Kidney (tissue), 13 donors: ENCODE measurements at regions not wholly inside any gene's neighbourhood (a gene's known extent, or its start where the extent isn't known, plus 50 kb on each side); places are given as distances from the start of the nearest gene placed in this dataset.

ENCODE experiments used
- DNase-seq, 5 donors: peaks; one replicate each; pipeline ENCODE4 v3.0.0-alpha.2; 2013 to 2020
- FAIRE-seq: peaks from 2 replicates; lab custom pipeline; 2012; peaks lifted over from hg19 to GRCh38; lab: Jason Lieb, UNC
- H3K27ac ChIP-seq, 2 donors: one replicate each; pipeline ENCODE4 v1.7.0; 2013; ENCODE audit warnings: low read depth in 2 of 2, low read length in 2 of 2, inconsistent platforms in 1 of 2
- H3K27me3 ChIP-seq: one replicate; pipeline ENCODE4 v1.7.1; 2013; ENCODE audit warnings: low read length, inconsistent platforms; ENCODE audit not compliant: control insufficient read depth, insufficient read depth
- H3K36me3 ChIP-seq, 3 donors: one replicate each; pipeline versions ENCODE4 v1.7.0 to v1.7.1; 2013; ENCODE audit warnings: low read length in 3 of 3, control low read depth in 1 of 3, inconsistent platforms in 1 of 3; ENCODE audit not compliant: insufficient read depth in 3 of 3, control insufficient read depth in 2 of 3
- H3K4me1 ChIP-seq, 3 donors: one replicate each; pipeline versions ENCODE4 v1.7.0 to v1.7.1; 2013; ENCODE audit warnings: low read length in 3 of 3, inconsistent platforms in 1 of 3, low read depth in 1 of 3; ENCODE audit not compliant: control insufficient read depth in 2 of 3, insufficient read depth in 2 of 3
- H3K4me3 ChIP-seq, 3 donors: one replicate each; pipeline versions ENCODE4 v1.7.0 to v1.8.1; 2013; ENCODE audit warnings: low read length in 3 of 3, control low read depth in 1 of 3, inconsistent platforms in 1 of 3
- H3K9ac ChIP-seq, 3 donors: one replicate each; pipeline versions ENCODE4 v1.7.0 to v1.7.1; 2013; ENCODE audit warnings: low read length in 3 of 3, control low read depth in 1 of 3, inconsistent platforms in 1 of 3
- H3K9me3 ChIP-seq, 3 donors: one replicate each; pipeline versions ENCODE4 v1.7.0 to v1.7.1; 2013; ENCODE audit warnings: low read length in 3 of 3, control low read depth in 1 of 3, inconsistent platforms in 1 of 3; ENCODE audit not compliant: control insufficient read depth in 2 of 3, insufficient read depth in 1 of 3
- intact Hi-C: fragments of 100-400 bp; cut with DNase I; formaldehyde crosslinking; loops from one replicate; pipeline ENCODE4 v1.11.1; 2022
- TF ChIP-seq, protein P1 (sequence below): IDR thresholded peaks from 3 replicates; pipeline ENCODE4 v1.5.1; 2012; ENCODE audit warnings: mild to moderate bottlenecking, moderate library complexity, borderline replicate concordance; ENCODE audit not compliant: insufficient read depth; ENCODE audit errors: extremely low read depth
- donor health status: control.
- donor health status: control.
- donor health status: control.
- donor health status: control.
- donor health status: control.
- donor health status: DM: yes; HTN: yes; CAD: no.
- donor health status: Normal renal cell carcinoma (clear cell type).

DNA sequence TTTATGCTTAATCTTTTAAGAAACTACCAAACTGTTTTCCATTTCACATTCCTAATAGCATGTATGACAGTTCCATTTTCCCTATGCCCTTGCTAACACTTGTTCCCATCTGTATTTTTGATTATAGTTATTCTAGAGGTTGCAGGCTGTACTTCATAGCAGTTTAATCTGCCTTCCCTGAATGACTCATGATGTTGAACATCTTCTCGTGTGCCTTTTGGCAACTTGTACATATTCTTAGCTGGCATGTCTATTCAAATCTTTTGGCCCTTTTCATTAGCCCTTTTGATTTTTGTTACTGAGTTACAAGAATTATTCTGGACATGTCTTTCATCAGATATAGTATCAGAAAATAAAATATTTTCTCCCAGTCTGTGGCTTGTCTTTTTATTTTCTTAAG is 320.3 kb downstream of the DIRAS2 start:
- intact Hi-C loops, result no loop called here
- DNase-seq (no peak), FAIRE-seq (no peak)
- Histone ChIP-seq H3K36me3 (no peaks in the 10 kb centered on the region), H3K9ac (no peak overlapping the region), H3K4me1 (no peaks in the 10 kb centered on the region), H3K9me3 (no peaks in the 10 kb centered on the region), H3K4me3 (no peak overlapping the region), H3K27me3 (no peaks in the 10 kb centered on the region), H3K27ac (no peak overlapping the region)
- TF ChIP-seq, protein P1, sequence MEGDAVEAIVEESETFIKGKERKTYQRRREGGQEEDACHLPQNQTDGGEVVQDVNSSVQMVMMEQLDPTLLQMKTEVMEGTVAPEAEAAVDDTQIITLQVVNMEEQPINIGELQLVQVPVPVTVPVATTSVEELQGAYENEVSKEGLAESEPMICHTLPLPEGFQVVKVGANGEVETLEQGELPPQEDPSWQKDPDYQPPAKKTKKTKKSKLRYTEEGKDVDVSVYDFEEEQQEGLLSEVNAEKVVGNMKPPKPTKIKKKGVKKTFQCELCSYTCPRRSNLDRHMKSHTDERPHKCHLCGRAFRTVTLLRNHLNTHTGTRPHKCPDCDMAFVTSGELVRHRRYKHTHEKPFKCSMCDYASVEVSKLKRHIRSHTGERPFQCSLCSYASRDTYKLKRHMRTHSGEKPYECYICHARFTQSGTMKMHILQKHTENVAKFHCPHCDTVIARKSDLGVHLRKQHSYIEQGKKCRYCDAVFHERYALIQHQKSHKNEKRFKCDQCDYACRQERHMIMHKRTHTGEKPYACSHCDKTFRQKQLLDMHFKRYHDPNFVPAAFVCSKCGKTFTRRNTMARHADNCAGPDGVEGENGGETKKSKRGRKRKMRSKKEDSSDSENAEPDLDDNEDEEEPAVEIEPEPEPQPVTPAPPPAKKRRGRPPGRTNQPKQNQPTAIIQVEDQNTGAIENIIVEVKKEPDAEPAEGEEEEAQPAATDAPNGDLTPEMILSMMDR, result no peak

DNA sequence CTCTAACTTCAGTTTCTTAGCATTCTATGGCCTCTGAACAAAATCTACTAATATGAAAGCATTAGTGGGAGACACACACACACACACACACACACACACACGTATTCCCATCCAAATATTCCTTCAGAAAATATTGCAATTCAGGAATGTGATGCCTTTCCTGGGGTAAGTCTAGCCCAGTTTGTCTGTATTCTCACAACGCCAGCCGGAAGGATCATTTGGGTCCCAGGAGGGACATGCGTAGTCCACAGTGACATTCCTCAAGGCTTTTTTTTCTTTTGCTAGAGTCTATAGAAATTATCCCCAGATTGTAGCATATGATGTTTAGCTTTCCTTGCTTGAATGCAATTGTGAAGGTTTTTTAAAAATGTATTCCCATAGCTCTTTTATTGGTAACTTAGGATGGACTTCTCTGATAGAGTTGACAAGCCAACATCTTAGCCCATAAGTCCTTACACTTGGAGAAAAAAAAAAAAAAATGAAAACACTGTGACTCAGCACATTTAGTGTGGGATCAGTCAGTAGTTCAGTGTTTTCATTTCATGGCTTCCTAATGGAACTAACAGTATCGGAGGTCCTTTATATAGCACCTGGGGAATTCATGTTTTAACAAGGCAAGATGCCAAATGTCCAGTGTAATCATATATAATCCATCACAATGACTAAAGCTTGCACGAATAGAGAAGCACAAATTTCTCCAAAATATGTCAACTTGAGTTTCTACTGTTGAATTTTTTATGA is 316.5 kb downstream of the DIRAS2 start:
- intact Hi-C loops, result no loop called here
- FAIRE-seq, result no peak
- TF ChIP-seq, protein P1, result no peak

DNA sequence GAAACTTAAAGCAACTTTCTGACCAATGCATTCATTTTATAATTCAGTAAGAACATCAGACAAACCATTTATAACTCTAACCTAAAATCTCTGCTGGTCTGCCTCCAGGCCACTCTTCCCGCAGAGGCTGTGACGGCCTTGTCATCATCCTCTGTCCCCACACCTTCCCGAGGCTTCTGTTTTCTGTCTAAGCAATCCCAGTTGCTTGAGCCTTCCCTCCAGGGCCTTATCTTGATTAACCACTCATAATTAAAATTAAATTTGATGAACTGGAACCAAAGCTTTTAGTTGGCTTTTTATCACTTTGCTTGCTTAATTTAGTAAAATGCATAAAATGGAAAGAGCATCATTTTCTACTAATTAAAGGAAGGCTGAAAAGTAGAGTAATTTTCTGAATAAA is 312.4 kb downstream of the DIRAS2 start:
- no peak overlapping the region for H3K27ac ChIP-seq
- no peak for FAIRE-seq
- no peaks in the 10 kb centered on the region for H3K9me3 ChIP-seq
- H3K9ac ChIP-seq, result no peak overlapping the region
- TF ChIP-seq, protein P1, result no peak
- peaks cover 0 to 2% (median 0%) of the 10 kb centered on the region in 3 donors for H3K4me1 ChIP-seq
- no peak overlapping the region for H3K4me3 ChIP-seq
- H3K27me3 ChIP-seq, result no peaks in the 10 kb centered on the region
- no peak for DNase-seq
- no peaks in the 10 kb centered on the region for H3K36me3 ChIP-seq
- intact Hi-C loops, result no loop called here

More for the DNA sequence above, 316.5 kb downstream of the DIRAS2 start:
- Histone ChIP-seq H3K9ac (no peak overlapping the region), H3K4me1 (no peaks in the 10 kb centered on the region), H3K27me3 (no peaks in the 10 kb centered on the region), H3K36me3 (no peaks in the 10 kb centered on the region), H3K4me3 (no peak overlapping the region), H3K27ac (no peak overlapping the region), H3K9me3 (no peaks in the 10 kb centered on the region)
- no peak for DNase-seq
